HUES6 (cell line): ENCODE measurements at regions not wholly inside any gene's neighbourhood (a gene's known extent, or its start where the extent isn't known, plus 50 kb on each side); places are given as distances from the start of the nearest gene placed in this dataset.

ENCODE experiments used
- H3K27ac ChIP-seq: 2 replicates; pipeline ENCODE4 v1.7.0; 2013; ENCODE audit warnings: low read depth, mild to moderate bottlenecking, low read length, inconsistent platforms
- H3K27me3 ChIP-seq: 2 replicates; pipeline ENCODE4 v1.6.1; 2013; ENCODE audit warnings: low read length; ENCODE audit not compliant: control insufficient read depth, insufficient read depth
- H3K36me3 ChIP-seq: 2 replicates; pipeline ENCODE4 v1.6.1; 2013; ENCODE audit warnings: low read length; ENCODE audit not compliant: control insufficient read depth, insufficient read depth
- H3K4me1 ChIP-seq: 2 replicates; pipeline ENCODE4 v1.6.1; 2013; ENCODE audit warnings: low read length; ENCODE audit not compliant: control insufficient read depth, insufficient read depth
- H3K4me3 ChIP-seq: 2 replicates; pipeline ENCODE4 v1.5.1; 2013; ENCODE audit warnings: low read depth, low read length
- H3K9ac ChIP-seq: one replicate; pipeline ENCODE4 v1.6.1; 2013; ENCODE audit warnings: mild to moderate bottlenecking, low read length
- H3K9me3 ChIP-seq: 2 replicates; pipeline ENCODE4 v1.6.1; 2013; ENCODE audit warnings: low read depth, low read length; ENCODE audit not compliant: control insufficient read depth, insufficient read depth

- H3K9me3 ChIP-seq, result no peaks in the 10 kb centered on the region
Observed at GRCh38 chr20:10994991-10995700, 321.3 kb upstream of the JAG1 start.

GRCh38 chr20:10998476-10998875 lies 324.7 kb upstream of the JAG1 start:
- Histone ChIP-seq H3K4me3 (no peak overlapping the region), H3K9me3 (no peaks in the 10 kb centered on the region), H3K4me1 (peaks cover 2% of the 10 kb centered on the region; the same call in 1 of the 2 replicates), H3K27me3 (no peaks in the 10 kb centered on the region), H3K36me3 (no peaks in the 10 kb centered on the region), H3K27ac (no peak overlapping the region), H3K9ac (no peak overlapping the region)

More at GRCh38 chr20:10994991-10995700, 321.3 kb upstream of the JAG1 start:
- Histone ChIP-seq H3K36me3 (no peaks in the 10 kb centered on the region), H3K27ac (no peak overlapping the region), H3K4me1 (peaks cover 2% of the 10 kb centered on the region), H3K27me3 (no peaks in the 10 kb centered on the region), H3K9ac (no peak overlapping the region), H3K4me3 (no peak overlapping the region)

GRCh38 chr20:11000416-11000815 lies 326.6 kb upstream of the JAG1 start:
- H3K4me1 ChIP-seq, result no peaks in the 10 kb centered on the region
- H3K27ac ChIP-seq, result no peak overlapping the region
- no peak overlapping the region for H3K9ac ChIP-seq
- H3K27me3 ChIP-seq, result no peaks in the 10 kb centered on the region
- H3K9me3 ChIP-seq, result no peaks in the 10 kb centered on the region
- H3K4me3 ChIP-seq, result no peak overlapping the region
- H3K36me3 ChIP-seq, result no peaks in the 10 kb centered on the region

- no peak overlapping the region for H3K27ac ChIP-seq
- no peak overlapping the region for H3K4me3 ChIP-seq
- H3K27me3 ChIP-seq, result no peaks in the 10 kb centered on the region
- no peaks in the 10 kb centered on the region for H3K36me3 ChIP-seq
- H3K9me3 ChIP-seq, result no peaks in the 10 kb centered on the region; the same call in 1 of the 2 replicates
- H3K9ac ChIP-seq, result no peak overlapping the region
- H3K4me1 ChIP-seq, result no peaks in the 10 kb centered on the region
Observed at GRCh38 chr20:11001302-11001701, 327.5 kb upstream of the JAG1 start.

- Histone ChIP-seq H3K9ac (no peak overlapping the region), H3K4me1 (no peaks in the 10 kb centered on the region), H3K36me3 (no peaks in the 10 kb centered on the region), H3K4me3 (no peak overlapping the region), H3K9me3 (peaks cover 2% of the 10 kb centered on the region; the same call in 1 of the 2 replicates), H3K27me3 (no peaks in the 10 kb centered on the region), H3K27ac (no peak overlapping the region)
Observed at GRCh38 chr20:11001764-11002540, 328.2 kb upstream of the JAG1 start.

GRCh38 chr20:11003341-11003740 lies 329.5 kb upstream of the JAG1 start:
- Histone ChIP-seq H3K27me3 (no peaks in the 10 kb centered on the region), H3K9me3 (peaks cover 5% of the 10 kb centered on the region; the same call in 1 of the 2 replicates), H3K27ac (no peak overlapping the region), H3K4me3 (no peak overlapping the region), H3K4me1 (no peaks in the 10 kb centered on the region), H3K36me3 (no peaks in the 10 kb centered on the region), H3K9ac (no peak overlapping the region)

- H3K27me3 ChIP-seq, result no peaks in the 10 kb centered on the region
- no peak overlapping the region for H3K9ac ChIP-seq
- H3K4me3 ChIP-seq, result no peak overlapping the region
- no peaks in the 10 kb centered on the region for H3K36me3 ChIP-seq
- H3K27ac ChIP-seq, result no peak overlapping the region
- H3K4me1 ChIP-seq, result no peaks in the 10 kb centered on the region
- peaks cover 5% of the 10 kb centered on the region; the same call in 1 of the 2 replicates for H3K9me3 ChIP-seq
Observed at GRCh38 chr20:11008444-11009033, 334.7 kb upstream of the JAG1 start.

- no peaks in the 10 kb centered on the region for H3K27me3 ChIP-seq
- H3K27ac ChIP-seq, result no peak overlapping the region
- H3K4me3 ChIP-seq, result no peak overlapping the region
- no peaks in the 10 kb centered on the region for H3K36me3 ChIP-seq
- no peaks in the 10 kb centered on the region for H3K4me1 ChIP-seq
- no peak overlapping the region for H3K9ac ChIP-seq
- 0 out of 2 replicates have a peak, but pooled peaks cover 5% of the 10 kb centered on the region for H3K9me3 ChIP-seq
Observed at GRCh38 chr20:11011653-11012052, 337.9 kb upstream of the JAG1 start.

- Histone ChIP-seq H3K36me3 (no peaks in the 10 kb centered on the region), H3K9ac (no peak overlapping the region), H3K9me3 (no peaks in the 10 kb centered on the region), H3K27me3 (no peaks in the 10 kb centered on the region), H3K27ac (no peak overlapping the region), H3K4me3 (no peak overlapping the region), H3K4me1 (no peaks in the 10 kb centered on the region)
Observed at GRCh38 chr20:11012975-11013374, 339.2 kb upstream of the JAG1 start.

GRCh38 chr20:11013801-11014200 lies 340.0 kb upstream of the JAG1 start:
- no peaks in the 10 kb centered on the region for H3K27me3 ChIP-seq

GRCh38 chr20:11015440-11015839 lies 341.6 kb upstream of the JAG1 start:
- no peaks in the 10 kb centered on the region for H3K27me3 ChIP-seq
- no peak overlapping the region for H3K4me3 ChIP-seq
- no peaks in the 10 kb centered on the region for H3K9me3 ChIP-seq
- no peaks in the 10 kb centered on the region for H3K36me3 ChIP-seq
- H3K4me1 ChIP-seq, result 0 out of 2 replicates have a peak, but pooled peaks cover 3% of the 10 kb centered on the region
- H3K9ac ChIP-seq, result no peak overlapping the region
- no peak overlapping the region for H3K27ac ChIP-seq

More at GRCh38 chr20:11013801-11014200, 340.0 kb upstream of the JAG1 start:
- 0 out of 2 replicates have a peak, but pooled peaks cover 2% of the 10 kb centered on the region for H3K4me1 ChIP-seq
- H3K4me3 ChIP-seq, result no peak overlapping the region
- no peaks in the 10 kb centered on the region for H3K36me3 ChIP-seq
- no peak overlapping the region for H3K27ac ChIP-seq
- no peak overlapping the region for H3K9ac ChIP-seq
- no peaks in the 10 kb centered on the region for H3K9me3 ChIP-seq
